H1 (cell line): ENCODE measurements at regions not wholly inside any gene's neighbourhood (a gene's known extent, or its start where the extent isn't known, plus 50 kb on each side); places are given as distances from the start of the nearest gene placed in this dataset.

ENCODE experiments used
- BCL11A ChIP-seq, 2 experiments: IDR thresholded peaks; one replicate each; pipeline ENCODE4 v1.6.1; 2011; ENCODE audit warnings: low read depth in 2 of 2, low read length in 2 of 2, mild to moderate bottlenecking in 2 of 2
- E2F6 ChIP-seq: IDR thresholded peaks from 2 replicates; pipeline ENCODE4 v1.6.1; 2012; ENCODE audit warnings: inconsistent platforms
- JUN ChIP-seq: IDR thresholded peaks from 2 replicates; pipeline ENCODE4 v1.6.1; 2011; ENCODE audit warnings: low read depth, mild to moderate bottlenecking, improper control_type of control experiment, low read length
- TF ChIP-seq, protein P1 (sequence below): IDR thresholded peaks from 2 replicates; pipeline ENCODE4 v1.6.1; 2011; ENCODE audit warnings: low read depth, mild to moderate bottlenecking, low read length; ENCODE audit not compliant: insufficient read depth

DNA sequence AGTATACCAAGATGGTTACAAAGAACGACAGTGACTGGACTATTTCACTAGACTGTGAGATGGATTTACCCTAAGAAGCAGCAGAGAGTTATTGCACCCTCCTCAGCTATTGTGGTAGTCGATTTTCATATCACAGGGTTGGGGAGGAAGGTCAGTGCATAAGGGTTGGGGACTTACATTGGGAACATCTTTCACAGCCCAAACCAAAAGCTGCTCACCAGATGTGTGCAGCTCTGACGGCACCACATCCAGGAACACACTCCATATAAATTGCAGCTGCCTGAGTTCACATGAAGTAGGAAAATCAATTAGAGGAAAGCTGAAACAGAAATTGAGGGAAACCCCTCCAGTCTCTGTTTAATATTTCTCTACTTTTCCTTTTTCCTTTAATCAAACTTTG, 470.5 kb upstream of the NRSN1 start (continued):
- no peak for TF ChIP-seq E2F6
- TF ChIP-seq, protein P1, sequence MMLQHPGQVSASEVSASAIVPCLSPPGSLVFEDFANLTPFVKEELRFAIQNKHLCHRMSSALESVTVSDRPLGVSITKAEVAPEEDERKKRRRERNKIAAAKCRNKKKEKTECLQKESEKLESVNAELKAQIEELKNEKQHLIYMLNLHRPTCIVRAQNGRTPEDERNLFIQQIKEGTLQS, result no peak
- TF ChIP-seq JUN, result no peak
- TF ChIP-seq BCL11A (IDR thresholded peaks at IDR 0.05; ENCODE audit: low read depth in 2 of 2, low read length in 2 of 2), result no peak
